A549 (cell line): ENCODE measurements at regions not wholly inside any gene's neighbourhood (a gene's known extent, or its start where the extent isn't known, plus 50 kb on each side); places are given as distances from the start of the nearest gene placed in this dataset.

Source experiments
- ATAC-seq, 2 experiments: fragments of 200-7000 bp in 1 of 2; fragments of >200 bp in 1 of 2; cut with Nextera tagmentation in 1 of 2; cut with Tn5 transposase in 1 of 2; 3 replicates each; pipeline versions ENCODE4 v1.8.0 to v1.9.1; 2018 to 2020; ENCODE audit warnings: mild to moderate bottlenecking in 1 of 2, moderate library complexity in 1 of 2
- CTCF ChIA-PET: fragments of 300-600 bp; sonication (Branson Sonifier 250); formaldehyde crosslinking; extraction: SDS; loops from one replicate; lab custom pipeline; 2021; ENCODE audit warnings: antibody characterized with exemption, inconsistent platforms; lab: Yijun Ruan, JAX
- POLR2A ChIA-PET: fragments of 350-600 bp; formaldehyde crosslinking; extraction: SDS; loops from one replicate; lab custom pipeline; 2021; ENCODE audit warnings: antibody characterized with exemption, inconsistent platforms; lab: Yijun Ruan, JAX
- DNase-seq, 2 experiments: peaks; one replicate each; pipeline versions ENCODE4 v3.0.0 to v3.0.0-alpha.2; 2011 to 2016; ENCODE audit warnings: low read depth in 1 of 2, low spot score in 1 of 2
- FAIRE-seq: peaks from 2 replicates; lab custom pipeline; 2011; peaks lifted over from hg19 to GRCh38; lab: Jason Lieb, UNC
- H3K27ac ChIP-seq, 2 experiments: fragments of >200 bp; sonication (Bioruptor Twin); formaldehyde crosslinking; 3 replicates each; pipeline ENCODE4 v1.5.1; 2016 to 2017
- H3K4me1 ChIP-seq: fragments of >200 bp; sonication (Bioruptor Twin); formaldehyde crosslinking; 3 replicates; pipeline ENCODE4 v1.6.1; 2016
- H3K4me2 ChIP-seq: fragments of >200 bp; sonication (Bioruptor Twin); formaldehyde crosslinking; 3 replicates; pipeline ENCODE4 v1.6.1; 2016
- H3K4me3 ChIP-seq: fragments of >200 bp; sonication (Bioruptor Twin); formaldehyde crosslinking; 3 replicates; pipeline ENCODE4 v1.5.1; 2016
- H3K9me3 ChIP-seq: fragments of >200 bp; sonication (Bioruptor Twin); formaldehyde crosslinking; 3 replicates; pipeline ENCODE4 v1.6.1; 2016
- BCL3 ChIP-seq: fragments of >200 bp; sonication (Bioruptor Twin); formaldehyde crosslinking; IDR thresholded peaks from 3 replicates; pipeline ENCODE4 v1.6.1; 2016
- BHLHE40 ChIP-seq: IDR thresholded peaks from 2 replicates; pipeline ENCODE4 v1.6.1; 2012; ENCODE audit warnings: low read depth, low read length, inconsistent platforms
- CBX2 ChIP-seq: fragments of 200-600 bp; sonication (generic); IDR thresholded peaks from 2 replicates; pipeline ENCODE4 v1.6.1; 2016; ENCODE audit warnings: low read depth, mild to moderate bottlenecking, borderline replicate concordance
- EHMT2 ChIP-seq: fragments of 200-600 bp; sonication (generic); IDR thresholded peaks from 2 replicates; pipeline ENCODE4 v1.6.1; 2016; ENCODE audit warnings: antibody characterized with exemption, low read depth, mild to moderate bottlenecking, moderate library complexity
- FOSL2 ChIP-seq, 2 experiments: fragments of 450-650 bp in 1 of 2; fragments of >200 bp in 1 of 2; sonication (Bioruptor Twin) in 1 of 2; formaldehyde crosslinking; IDR thresholded peaks; 2 replicates each; pipeline versions ENCODE4 v1.5.0 to v1.6.1; 2016 to 2020; ENCODE audit warnings: mild to moderate bottlenecking in 1 of 2, moderate library complexity in 1 of 2
- GATA3 ChIP-seq: IDR thresholded peaks from 2 replicates; pipeline ENCODE4 v1.6.1; 2012; ENCODE audit warnings: borderline replicate concordance
- HDAC2 ChIP-seq: fragments of 200-600 bp; sonication (generic); IDR thresholded peaks from 2 replicates; pipeline ENCODE4 v1.6.1; 2016
- HES2 ChIP-seq: fragments of >200 bp; sonication (Bioruptor Twin); formaldehyde crosslinking; IDR thresholded peaks from 2 replicates; pipeline ENCODE4 v1.6.1; 2016
- HOXA7 ChIP-seq: fragments of 250-450 bp; sonication (Bioruptor Pico); IDR thresholded peaks from 2 replicates; pipeline ENCODE4 v1.5.0; 2020; ENCODE audit warnings: mild to moderate bottlenecking, moderate library complexity
- HOXB5 ChIP-seq: fragments of 250-450 bp; sonication (Bioruptor Pico); IDR thresholded peaks from 2 replicates; pipeline ENCODE4 v1.5.0; 2020; ENCODE audit warnings: mild to moderate bottlenecking, moderate library complexity
- KDM1A ChIP-seq: fragments of 200-600 bp; sonication (generic); IDR thresholded peaks from 2 replicates; pipeline ENCODE4 v1.6.1; 2016; ENCODE audit warnings: low read depth, mild to moderate bottlenecking
- MYC ChIP-seq: IDR thresholded peaks from 2 replicates; pipeline ENCODE4 v1.6.1; 2012; ENCODE audit warnings: mild to moderate bottlenecking, inconsistent platforms, low read length, improper control_type of control experiment, borderline replicate concordance
- POLR2AphosphoS2 ChIP-seq: conservative IDR thresholded peaks from 2 replicates; pipeline ENCODE4 v1.6.1; 2012; ENCODE audit warnings: low read length, improper control_type of control experiment, inconsistent platforms
- RCOR1 ChIP-seq: fragments of 150-350 bp; IDR thresholded peaks from 2 replicates; pipeline ENCODE4 v1.6.1; 2014; ENCODE audit warnings: antibody characterized with exemption, low read length, low read depth
- RFX5 ChIP-seq: fragments of 450-650 bp; IDR thresholded peaks from 2 replicates; pipeline ENCODE4 v1.7.1; 2014; ENCODE audit warnings: antibody characterized with exemption, mild to moderate bottlenecking, moderate library complexity
- RNF2 ChIP-seq: fragments of 200-600 bp; sonication (generic); IDR thresholded peaks from 2 replicates; pipeline ENCODE4 v1.6.1; 2016; ENCODE audit warnings: low read depth, mild to moderate bottlenecking, antibody characterized with exemption, moderate library complexity, borderline replicate concordance
- SREBF2 ChIP-seq: fragments of 450-650 bp; IDR thresholded peaks from 2 replicates; pipeline ENCODE4 v1.6.1; 2014; ENCODE audit warnings: mild to moderate bottlenecking, moderate library complexity
- USF2 ChIP-seq: fragments of 450-650 bp; IDR thresholded peaks from 2 replicates; pipeline ENCODE4 v1.6.1; 2014; ENCODE audit warnings: antibody characterized with exemption
- ZC3H11A ChIP-seq: fragments of 450-650 bp; IDR thresholded peaks from 2 replicates; pipeline ENCODE4 v1.6.1; 2014; ENCODE audit warnings: antibody characterized with exemption, mild to moderate bottlenecking
- ZSCAN20 ChIP-seq: fragments of 250-450 bp; sonication (Bioruptor Pico); IDR thresholded peaks from 2 replicates; pipeline ENCODE4 v1.8.0; 2022; ENCODE audit warnings: mild to moderate bottlenecking, moderate library complexity
- WGBS: methylation state at CpG from one replicate; pipeline ENCODE4 v1.1.6; 2017; ENCODE audit errors: missing lambda C conversion rate; 5-methylcytosine and 5-hydroxymethylcytosine counted together

GRCh38 chr6:85961125-85961524 is 318.4 kb upstream of the SYNCRIP start:
- no peak for DNase-seq
- WGBS: 0% methylated on average over 1 of the region's 1 CpG
- Histone ChIP-seq H3K4me1 (no peaks in the 10 kb centered on the region), H3K4me2 (no peak overlapping the region), H3K4me3 (no peak overlapping the region), H3K27ac (no peak overlapping the region), H3K9me3 (no peaks in the 10 kb centered on the region)
- no peak for ATAC-seq
- FAIRE-seq: no peak
- ChIA-PET CTCF (no interaction called here), POLR2A (no interaction called here)
- no peak for TF ChIP-seq SREBF2
- no peak for TF ChIP-seq BCL3
- TF ChIP-seq HES2: no peak
- no peak for TF ChIP-seq CBX2

GRCh38 chr6:85948481-85948880 is 305.8 kb upstream of the SYNCRIP start:
- Histone ChIP-seq H3K4me1 (no peaks in the 10 kb centered on the region), H3K4me2 (no peak overlapping the region), H3K27ac (no peak overlapping the region), H3K4me3 (no peak overlapping the region), H3K9me3 (no peaks in the 10 kb centered on the region)
- DNase-seq: no peak
- no peak for FAIRE-seq
- 48% methylated on average over 3 of the region's 3 CpGs for WGBS
- POLR2A ChIA-PET: no interaction called here
- no peak for ATAC-seq
- CTCF ChIA-PET: no interaction called here
- TF ChIP-seq ZSCAN20 (CRISPR knock-in tag) (no peak), HDAC2 (no peak), GATA3 (no peak), FOSL2 (IDR thresholded peaks at IDR 0.05) (no peak), FOSL2 (CRISPR knock-in tag; IDR thresholded peaks at IDR 0.05) (no peak), HOXB5 (no peak), HES2 (no peak), MYC (no peak), BHLHE40 (no peak), RFX5 (no peak), POLR2AphosphoS2 (no peak), USF2 (no peak), RNF2 (no peak), RCOR1 (no peak), EHMT2 (no peak), ZC3H11A (no peak)

GRCh38 chr6:85945459-85946185 is 302.9 kb upstream of the SYNCRIP start:
- no peak for ATAC-seq
- FAIRE-seq: no peak
- 5% methylated on average over 6 of the region's 6 CpGs for WGBS
- Histone ChIP-seq H3K27ac (no peak overlapping the region), H3K4me1 (no peaks in the 10 kb centered on the region), H3K4me3 (no peak overlapping the region)
- DNase-seq: no peak
- CTCF ChIA-PET: no interaction called here
- POLR2A ChIA-PET: no interaction called here
- TF ChIP-seq KDM1A (no peak), HOXA7 (CRISPR knock-in tag) (no peak), BCL3 (no peak)
- TF ChIP-seq, all 56 proteins: peak for 0
- no peak overlapping the region for H3K4me2 ChIP-seq
- H3K9me3 ChIP-seq: no peaks in the 10 kb centered on the region
